ENCODE measurements at regions not wholly inside any gene's neighbourhood (a gene's known extent, or its start where the extent isn't known, plus 50 kb on each side); places are given as distances from the start of the nearest gene placed in this dataset.
"Not testable (repeated sequence)": the region's sequence is repeated elsewhere in the genome, so short reads cannot be mapped to it uniquely, and the experiment has no call there.

DNA sequence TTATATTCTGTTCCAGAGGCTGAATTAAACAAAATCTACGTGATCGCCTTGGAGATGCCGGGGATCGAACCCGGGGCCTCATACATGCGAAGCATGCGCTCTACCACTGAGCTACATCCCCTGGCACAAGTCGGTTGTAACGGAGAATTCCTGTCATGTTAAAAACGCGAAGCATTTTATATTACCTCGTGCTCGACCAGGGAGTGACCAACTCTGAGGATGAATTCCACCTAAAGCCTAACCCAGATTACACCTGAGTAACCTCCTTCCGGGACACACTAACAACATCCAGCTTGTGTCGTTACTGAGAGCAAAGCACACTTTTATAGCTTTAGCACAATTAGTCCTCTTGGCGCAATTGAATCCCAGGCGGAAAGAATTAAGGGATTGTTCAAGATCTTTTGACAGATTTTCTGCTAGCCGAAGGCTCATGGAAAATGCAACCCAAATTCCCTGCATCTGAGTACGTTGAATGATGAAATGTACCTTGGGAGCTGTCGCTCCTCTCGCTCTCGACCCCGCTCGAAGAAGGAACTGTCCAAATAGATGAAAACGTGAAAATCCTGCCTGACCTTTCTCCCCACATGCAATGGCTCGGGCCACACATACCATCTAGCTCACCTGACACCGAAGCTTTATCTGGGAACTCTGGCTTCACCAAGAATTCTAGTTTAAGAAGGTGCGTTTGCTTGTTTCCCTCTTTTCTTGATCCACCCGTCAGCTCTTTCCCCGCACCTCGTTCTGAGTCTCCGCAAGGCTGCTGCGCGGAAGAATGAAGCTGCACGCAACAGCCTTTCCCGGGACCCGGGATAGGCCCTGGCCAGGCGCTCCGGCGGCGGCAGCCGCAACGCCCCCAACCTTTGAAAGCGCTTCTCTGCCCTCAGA, 148.3 kb downstream of the GPX5 start:
- Histone ChIP-seq H3K36me3 (ENCODE audit: control insufficient read depth in 2 of 3, insufficient read depth in 3 of 3, low read length in 3 of 3) (no peaks in the 10 kb centered on the region), H3K27ac (ENCODE audit: low read depth in 2 of 2, low read length in 2 of 2) (no peak overlapping the region), H3K4me3 (ENCODE audit: low read length in 3 of 3) (peak overlapping the region in 1 of 3 donors; percentile 74), H3K4me1 (ENCODE audit: control insufficient read depth in 2 of 3, insufficient read depth in 2 of 3, low read depth in 1 of 3, low read length in 3 of 3) (no peaks in the 10 kb centered on the region), H3K9me3 (ENCODE audit: control insufficient read depth in 2 of 3, insufficient read depth in 1 of 3, low read length in 3 of 3) (no peaks in the 10 kb centered on the region), H3K27me3 (ENCODE audit: control insufficient read depth, insufficient read depth, low read length) (peaks cover 10% of the 10 kb centered on the region), H3K9ac (ENCODE audit: low read length in 3 of 3) (peak overlapping the region in 1 of 3 donors; percentile 51)
- no peak for TF ChIP-seq CTCF (IDR thresholded peaks at IDR 0.05; ENCODE audit: borderline replicate concordance, extremely low read depth, insufficient read depth)
- DNase-seq = peak in 4 of 5 donors; percentile 70 to 85 (median 78)
- intact Hi-C loops (cut with DNase I) = no loop called here
- no peak for FAIRE-seq

GRCh38 chr6:28675600-28675999, 149.9 kb downstream of the GPX5 start:
- no peaks in the 10 kb centered on the region for H3K9me3 ChIP-seq (ENCODE audit: control insufficient read depth in 2 of 3, insufficient read depth in 1 of 3, low read length in 3 of 3)
- DNase-seq = no peak
- no peak for FAIRE-seq
- no peak overlapping the region for H3K4me3 ChIP-seq (ENCODE audit: low read length in 3 of 3)
- H3K9ac ChIP-seq (ENCODE audit: low read length in 3 of 3) = no peak overlapping the region
- H3K27ac ChIP-seq (ENCODE audit: low read depth in 2 of 2, low read length in 2 of 2) = no peak overlapping the region
- H3K4me1 ChIP-seq (ENCODE audit: control insufficient read depth in 2 of 3, insufficient read depth in 2 of 3, low read depth in 1 of 3, low read length in 3 of 3) = no peaks in the 10 kb centered on the region
- H3K36me3 ChIP-seq (ENCODE audit: control insufficient read depth in 2 of 3, insufficient read depth in 3 of 3, low read length in 3 of 3) = no peaks in the 10 kb centered on the region
- TF ChIP-seq CTCF (IDR thresholded peaks at IDR 0.05; ENCODE audit: borderline replicate concordance, extremely low read depth, insufficient read depth) = no peak
- intact Hi-C loops (cut with DNase I) = no loop called here
- peaks cover 10% of the 10 kb centered on the region for H3K27me3 ChIP-seq (ENCODE audit: control insufficient read depth, insufficient read depth, low read length)

GRCh38 chr6:28682542-28682941, 156.9 kb downstream of the GPX5 start:
- no peak for TF ChIP-seq CTCF (IDR thresholded peaks at IDR 0.05; ENCODE audit: borderline replicate concordance, extremely low read depth, insufficient read depth)
- Histone ChIP-seq H3K27me3 (ENCODE audit: control insufficient read depth, insufficient read depth, low read length) (peaks cover 11% of the 10 kb centered on the region), H3K4me1 (ENCODE audit: control insufficient read depth in 2 of 3, insufficient read depth in 2 of 3, low read depth in 1 of 3, low read length in 3 of 3) (no peaks in the 10 kb centered on the region), H3K36me3 (ENCODE audit: control insufficient read depth in 2 of 3, insufficient read depth in 3 of 3, low read length in 3 of 3) (no peaks in the 10 kb centered on the region), H3K9me3 (ENCODE audit: control insufficient read depth in 2 of 3, insufficient read depth in 1 of 3, low read length in 3 of 3) (no peaks in the 10 kb centered on the region), H3K27ac (ENCODE audit: low read depth in 2 of 2, low read length in 2 of 2) (no peak overlapping the region), H3K9ac (ENCODE audit: low read length in 3 of 3) (no peak overlapping the region), H3K4me3 (ENCODE audit: low read length in 3 of 3) (no peak overlapping the region)
- DNase-seq (no peak), FAIRE-seq (no peak)
- intact Hi-C loops (cut with DNase I) = loop anchor here (10.0 kb wide), 1 partner anchor 332 kb away; no protein-coding TSS in a partner anchor

DNA sequence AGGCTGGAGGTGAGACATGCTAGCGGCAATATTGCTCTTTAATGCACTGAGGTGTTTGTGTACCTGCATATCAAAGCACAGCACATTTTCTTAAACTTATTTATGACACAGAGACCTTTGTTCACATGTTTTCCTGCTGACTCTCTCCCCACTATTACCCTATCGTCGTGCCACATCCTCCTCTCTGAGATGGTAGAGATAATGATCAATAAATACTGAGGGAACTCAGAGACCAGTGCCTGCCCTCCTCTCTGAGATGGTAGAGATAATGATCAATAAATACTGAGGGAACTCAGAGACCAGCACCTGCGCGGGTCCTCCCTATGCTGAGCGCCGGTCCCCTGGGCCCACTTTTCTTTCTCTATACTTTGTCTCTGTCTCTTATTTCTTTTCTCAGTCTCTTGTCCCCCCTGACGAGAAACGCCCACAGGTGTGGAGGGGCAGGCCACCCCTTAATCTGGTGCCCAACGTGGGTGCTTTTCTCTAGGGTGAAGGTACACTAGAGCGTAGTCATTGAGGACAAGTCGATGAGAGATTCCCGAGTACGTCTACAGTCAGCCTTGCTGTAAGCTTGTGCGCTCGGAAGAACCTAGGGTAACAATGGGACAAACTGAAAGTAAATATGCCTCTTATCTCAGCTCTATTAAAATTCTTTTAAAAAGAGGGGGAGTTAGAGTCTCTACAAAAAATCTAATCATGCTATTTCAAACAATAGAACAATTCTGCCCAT, 157.4 kb downstream of the GPX5 start:
- intact Hi-C loops (cut with DNase I) = loop anchor here (10.0 kb wide), 1 partner anchor 332 kb away; no protein-coding TSS in a partner anchor
- not testable (repeated sequence) for H3K9me3 ChIP-seq (ENCODE audit: control insufficient read depth in 2 of 3, insufficient read depth in 1 of 3, low read length in 3 of 3); DNase-seq; H3K4me1 ChIP-seq (ENCODE audit: control insufficient read depth in 2 of 3, insufficient read depth in 2 of 3, low read depth in 1 of 3, low read length in 3 of 3); H3K4me3 ChIP-seq (ENCODE audit: low read length in 3 of 3); FAIRE-seq; H3K36me3 ChIP-seq (ENCODE audit: control insufficient read depth in 2 of 3, insufficient read depth in 3 of 3, low read length in 3 of 3); H3K27ac ChIP-seq (ENCODE audit: low read depth in 2 of 2, low read length in 2 of 2); H3K9ac ChIP-seq (ENCODE audit: low read length in 3 of 3)
- H3K27me3 ChIP-seq (ENCODE audit: control insufficient read depth, insufficient read depth, low read length) = peaks cover 11% of the 10 kb centered on the region

All from kidney (tissue), 13 donors.